ENCODE measurements at regions not wholly inside any gene's neighbourhood (a gene's known extent, or its start where the extent isn't known, plus 50 kb on each side); places are given as distances from the start of the nearest gene placed in this dataset.
A peak's percentile ranks its signal among the peaks of the same experiment; 100 is the strongest.

- DNase-seq (ENCODE audit: low spot score in 2 of 2), result no peak
- Histone ChIP-seq H3K27me3 (no peaks in the 10 kb centered on the region), H3K4me3 (no peak overlapping the region), H3K27ac (no peak overlapping the region), H3K36me3 (no peaks in the 10 kb centered on the region), H3K9me3 (no peaks in the 10 kb centered on the region), H3K4me1 (peaks cover 0 to 22% (median 7%) of the 10 kb centered on the region in 4 donors)
- WGBS, 2 donors, result 87 to 90% methylated on average over 7 of the region's 7 CpGs
- TF ChIP-seq POLR2A (IDR thresholded peaks at IDR 0.05) (no peak), EP300 (IDR thresholded peaks at IDR 0.05) (no peak)
- TF ChIP-seq, protein P1, sequence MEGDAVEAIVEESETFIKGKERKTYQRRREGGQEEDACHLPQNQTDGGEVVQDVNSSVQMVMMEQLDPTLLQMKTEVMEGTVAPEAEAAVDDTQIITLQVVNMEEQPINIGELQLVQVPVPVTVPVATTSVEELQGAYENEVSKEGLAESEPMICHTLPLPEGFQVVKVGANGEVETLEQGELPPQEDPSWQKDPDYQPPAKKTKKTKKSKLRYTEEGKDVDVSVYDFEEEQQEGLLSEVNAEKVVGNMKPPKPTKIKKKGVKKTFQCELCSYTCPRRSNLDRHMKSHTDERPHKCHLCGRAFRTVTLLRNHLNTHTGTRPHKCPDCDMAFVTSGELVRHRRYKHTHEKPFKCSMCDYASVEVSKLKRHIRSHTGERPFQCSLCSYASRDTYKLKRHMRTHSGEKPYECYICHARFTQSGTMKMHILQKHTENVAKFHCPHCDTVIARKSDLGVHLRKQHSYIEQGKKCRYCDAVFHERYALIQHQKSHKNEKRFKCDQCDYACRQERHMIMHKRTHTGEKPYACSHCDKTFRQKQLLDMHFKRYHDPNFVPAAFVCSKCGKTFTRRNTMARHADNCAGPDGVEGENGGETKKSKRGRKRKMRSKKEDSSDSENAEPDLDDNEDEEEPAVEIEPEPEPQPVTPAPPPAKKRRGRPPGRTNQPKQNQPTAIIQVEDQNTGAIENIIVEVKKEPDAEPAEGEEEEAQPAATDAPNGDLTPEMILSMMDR (IDR thresholded peaks at IDR 0.05), result no peak
Measured at GRCh38 chr19:30675086-30675485, 302.9 kb downstream of the ZNF536 start.

- H3K4me1 ChIP-seq, result peaks cover 0 to 27% (median 11%) of the 10 kb centered on the region in 4 donors
- 86% methylated on average over 6 of the region's 6 CpGs for WGBS, 2 donors
- H3K36me3 ChIP-seq, result no peaks in the 10 kb centered on the region
- no peak for TF ChIP-seq POLR2A (IDR thresholded peaks at IDR 0.05)
- H3K4me3 ChIP-seq, result no peak overlapping the region
- no peaks in the 10 kb centered on the region for H3K9me3 ChIP-seq
- no peaks in the 10 kb centered on the region for H3K27me3 ChIP-seq
- H3K27ac ChIP-seq, result no peak overlapping the region
- DNase-seq (ENCODE audit: low spot score in 2 of 2), result no peak
Measured at GRCh38 chr19:30674656-30675055, 302.5 kb downstream of the ZNF536 start.

GRCh38 chr19:30673336-30673735, 301.2 kb downstream of the ZNF536 start:
- WGBS, 2 donors, result 68 to 72% methylated on average over 8 of the region's 8 CpGs
- H3K4me3 ChIP-seq, result no peak overlapping the region
- no peak for DNase-seq (ENCODE audit: low spot score in 2 of 2)

DNA sequence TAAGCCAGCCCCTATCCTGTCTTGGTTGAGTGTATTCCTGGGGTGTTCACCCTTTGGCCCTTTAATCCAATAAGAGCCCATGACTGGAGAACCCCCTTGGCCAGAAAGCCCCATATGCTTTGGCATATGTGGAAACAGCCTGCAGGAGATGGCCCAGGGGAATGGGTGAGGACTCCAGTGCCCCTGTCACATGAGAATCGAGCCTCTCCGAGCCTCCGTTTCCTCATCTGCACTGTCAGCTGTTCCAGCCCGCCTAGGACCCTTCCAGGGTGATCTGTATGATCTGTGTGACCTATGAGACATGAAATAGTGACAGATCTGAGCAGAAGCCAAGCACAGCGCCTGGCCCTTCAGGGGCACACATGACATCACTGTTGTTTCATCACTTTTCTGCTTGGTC, 300.7 kb downstream of the ZNF536 start:
- no peak for DNase-seq (ENCODE audit: low spot score in 2 of 2)

More at GRCh38 chr19:30673336-30673735, 301.2 kb downstream of the ZNF536 start:
- no peaks in the 10 kb centered on the region for H3K9me3 ChIP-seq
- TF ChIP-seq, protein P1 (IDR thresholded peaks at IDR 0.05), result no peak
- TF ChIP-seq POLR2A (IDR thresholded peaks at IDR 0.05) (no peak), EP300 (IDR thresholded peaks at IDR 0.05) (no peak)
- H3K27me3 ChIP-seq, result peaks cover 0 to 10% of the 10 kb centered on the region in 2 donors
- H3K36me3 ChIP-seq, result no peaks in the 10 kb centered on the region
- H3K4me1 ChIP-seq, result peaks cover 0 to 40% (median 16%) of the 10 kb centered on the region in 4 donors
- no peak overlapping the region for H3K27ac ChIP-seq

DNA sequence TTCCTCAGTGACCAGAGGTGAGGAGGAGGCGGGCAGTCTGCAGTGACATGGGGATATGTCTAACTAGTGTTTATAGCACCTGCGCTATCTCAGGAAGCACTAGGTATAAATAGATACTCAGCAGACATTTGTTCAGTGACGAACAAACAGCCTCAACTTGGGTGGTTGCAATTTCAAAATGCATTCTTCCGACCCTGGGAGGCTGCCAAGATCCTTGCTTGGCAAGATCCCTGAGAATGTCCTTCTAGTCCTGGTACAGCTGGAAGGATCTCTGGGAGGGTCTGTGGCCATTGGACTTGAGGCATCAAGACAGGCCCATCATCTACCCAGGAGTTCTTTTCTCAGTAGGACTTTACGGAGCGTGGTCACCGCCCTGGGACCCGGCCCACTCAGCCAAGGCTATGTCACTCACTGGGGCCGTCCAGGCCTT, 299.5 kb downstream of the ZNF536 start:
- DNase-seq (ENCODE audit: low spot score in 2 of 2), result peak; percentile 41 to 68
- no peak for TF ChIP-seq EP300 (IDR thresholded peaks at IDR 0.05)
- TF ChIP-seq, protein P1 (IDR thresholded peaks at IDR 0.05), result no peak
- 62 to 66% methylated on average over 9 of the region's 9 CpGs for WGBS, 2 donors

More for the DNA sequence above, 300.7 kb downstream of the ZNF536 start:
- H3K4me1 ChIP-seq, result peaks cover 0 to 41% (median 16%) of the 10 kb centered on the region in 4 donors
- H3K9me3 ChIP-seq, result no peaks in the 10 kb centered on the region
- TF ChIP-seq, protein P1 (IDR thresholded peaks at IDR 0.05), result no peak
- no peak for TF ChIP-seq POLR2A (IDR thresholded peaks at IDR 0.05)
- no peak for TF ChIP-seq EP300 (IDR thresholded peaks at IDR 0.05)
- H3K27me3 ChIP-seq, result peaks cover 0 to 11% of the 10 kb centered on the region in 2 donors
- 66 to 68% methylated on average over 5 of the region's 5 CpGs for whole genome bisulfite sequencing, 2 donors
- no peak overlapping the region for H3K4me3 ChIP-seq
- no peaks in the 10 kb centered on the region for H3K36me3 ChIP-seq
- H3K27ac ChIP-seq, result no peak overlapping the region

GRCh38 chr19:30671367-30671619, 299.1 kb downstream of the ZNF536 start:
- Histone ChIP-seq H3K27ac (peak overlapping the region in 1 of 4 donors; percentile 56), H3K36me3 (no peaks in the 10 kb centered on the region), H3K4me1 (peaks cover 0 to 45% (median 16%) of the 10 kb centered on the region in 4 donors), H3K9me3 (no peaks in the 10 kb centered on the region), H3K27me3 (peaks cover 0 to 11% of the 10 kb centered on the region in 2 donors), H3K4me3 (no peak overlapping the region)
- WGBS, 2 donors, result 94 to 95% methylated on average over 3 of the region's 3 CpGs
- TF ChIP-seq, protein P1 (IDR thresholded peaks at IDR 0.05), result no peak
- TF ChIP-seq EP300 (IDR thresholded peaks at IDR 0.05), result no peak
- no peak for DNase-seq (ENCODE audit: low spot score in 2 of 2)

More for the DNA sequence above, 299.5 kb downstream of the ZNF536 start:
- peaks cover 0 to 11% of the 10 kb centered on the region in 2 donors for H3K27me3 ChIP-seq
- H3K9me3 ChIP-seq, result no peaks in the 10 kb centered on the region
- H3K36me3 ChIP-seq, result no peaks in the 10 kb centered on the region
- H3K4me1 ChIP-seq, result peaks cover 0 to 42% (median 16%) of the 10 kb centered on the region in 4 donors
- peak overlapping the region in 1 of 4 donors; percentile 56 for H3K27ac ChIP-seq
- H3K4me3 ChIP-seq, result no peak overlapping the region

Data from tibial nerve (tissue), 4 donors.